DMS79 (cell line): ENCODE measurements at regions not wholly inside any gene's neighbourhood (a gene's known extent, or its start where the extent isn't known, plus 50 kb on each side); places are given as distances from the start of the nearest gene placed in this dataset.

Source experiments
- DNase-seq: peaks from one replicate; lab custom pipeline; 2025; lab: John Stamatoyannopoulos, UW

- no peak for DNase-seq
Observed at GRCh38 chr18:56127322-56128099, 510.9 kb downstream of the TXNL1 start.

- DNase-seq = no peak
Observed at GRCh38 chr18:56124186-56124585, 514.2 kb downstream of the TXNL1 start.

- DNase-seq = no peak
Observed at GRCh38 chr18:56121669-56122068, 516.7 kb downstream of the TXNL1 start.

GRCh38 chr18:56120782-56121181 lies 517.6 kb downstream of the TXNL1 start:
- no peak for DNase-seq

- no peak for DNase-seq
Observed at GRCh38 chr18:56119681-56120080, 518.7 kb downstream of the TXNL1 start.

- no peak for DNase-seq
Observed at GRCh38 chr18:56118422-56118821, 520.0 kb downstream of the TXNL1 start.

- DNase-seq = no peak
Observed at GRCh38 chr18:56115071-56116015, 523.0 kb downstream of the TXNL1 start.

GRCh38 chr18:56112984-56113383 lies 525.0 kb upstream of the TCF4 start:
- no peak for DNase-seq

- DNase-seq = no peak
Observed at GRCh38 chr18:56112013-56112749, 524.2 kb upstream of the TCF4 start.

GRCh38 chr18:56109757-56110156 lies 521.8 kb upstream of the TCF4 start:
- DNase-seq = no peak

- no peak for DNase-seq
Observed at GRCh38 chr18:56108478-56109367, 520.7 kb upstream of the TCF4 start.

- DNase-seq = peak; percentile 82
Observed at GRCh38 chr18:56107821-56108477, 520.0 kb upstream of the TCF4 start.

- DNase-seq = no peak
Observed at GRCh38 chr18:56100090-56100722, 512.2 kb upstream of the TCF4 start.

GRCh38 chr18:56097621-56098020 lies 509.6 kb upstream of the TCF4 start:
- DNase-seq = no peak

GRCh38 chr18:56096861-56097260 lies 508.9 kb upstream of the TCF4 start:
- no peak for DNase-seq

GRCh38 chr18:56089612-56090258 lies 501.7 kb upstream of the TCF4 start:
- DNase-seq = no peak

GRCh38 chr18:56086786-56087185 lies 498.8 kb upstream of the TCF4 start:
- DNase-seq = no peak

GRCh38 chr18:56086176-56086575 lies 498.2 kb upstream of the TCF4 start:
- DNase-seq = no peak

- DNase-seq = no peak
Observed at GRCh38 chr18:56085551-56085950, 497.6 kb upstream of the TCF4 start.
